MM.1S (cell line): ENCODE measurements at regions not wholly inside any gene's neighbourhood (a gene's known extent, or its start where the extent isn't known, plus 50 kb on each side); places are given as distances from the start of the nearest gene placed in this dataset.

Experiments used
- DNase-seq: peaks from one replicate; pipeline ENCODE4 v3.0.0-alpha.2; 2015
- H2AFZ ChIP-seq: fragments of 300-600 bp; sonication (generic); 2 replicates; pipeline ENCODE4 v1.6.0; 2016; ENCODE audit warnings: antibody characterized with exemption, low read length
- H3F3A ChIP-seq: fragments of 300-600 bp; sonication (generic); 2 replicates; pipeline ENCODE4 v1.6.1; 2016; ENCODE audit warnings: mild to moderate bottlenecking, antibody characterized with exemption, low read length, moderate library complexity, mixed read lengths; ENCODE audit not compliant: insufficient read depth
- H3K27ac ChIP-seq: fragments of 300-600 bp; sonication (generic); 2 replicates; pipeline ENCODE4 v1.5.1; 2016; ENCODE audit warnings: mild to moderate bottlenecking, low read length
- H3K27me3 ChIP-seq: fragments of 300-600 bp; sonication (generic); replicated peaks from 2 replicates; pipeline ENCODE4 v1.6.0; 2016; ENCODE audit warnings: low read length; ENCODE audit not compliant: insufficient read depth
- H3K36me3 ChIP-seq: fragments of 300-600 bp; sonication (generic); replicated peaks from 2 replicates; pipeline ENCODE4 v1.6.1; 2016; ENCODE audit warnings: mild to moderate bottlenecking, low read length, mixed read lengths; ENCODE audit not compliant: insufficient read depth
- H3K4me1 ChIP-seq: fragments of 300-600 bp; sonication (generic); 2 replicates; pipeline ENCODE4 v1.6.1; 2016; ENCODE audit warnings: low read length, mixed read lengths
- H3K4me2 ChIP-seq: fragments of 300-600 bp; sonication (generic); 2 replicates; pipeline ENCODE4 v1.6.0; 2016; ENCODE audit warnings: low read depth, low read length
- H3K4me3 ChIP-seq: fragments of 300-600 bp; sonication (generic); 2 replicates; pipeline ENCODE4 v1.5.1; 2016; ENCODE audit warnings: low read length, mixed read lengths
- H3K79me2 ChIP-seq: fragments of 300-600 bp; sonication (generic); 2 replicates; pipeline ENCODE4 v1.6.1; 2016; ENCODE audit warnings: mixed run types, low read length, mixed read lengths
- H3K9ac ChIP-seq: fragments of 300-600 bp; sonication (generic); 2 replicates; pipeline ENCODE4 v1.6.1; 2016; ENCODE audit warnings: low read length, mixed read lengths
- H3K9me2 ChIP-seq: fragments of 300-600 bp; sonication (generic); replicated peaks from 2 replicates; pipeline ENCODE4 v1.6.1; 2016; ENCODE audit warnings: mild to moderate bottlenecking, low read length, mixed read lengths; ENCODE audit not compliant: insufficient read depth
- H3K9me3 ChIP-seq: fragments of 300-600 bp; sonication (generic); replicated peaks from 2 replicates; pipeline ENCODE4 v1.6.1; 2016; ENCODE audit warnings: mild to moderate bottlenecking, low read length, mixed read lengths; ENCODE audit not compliant: insufficient read depth
- H4K20me1 ChIP-seq: fragments of 300-600 bp; sonication (generic); 2 replicates; pipeline ENCODE4 v1.6.1; 2016; ENCODE audit warnings: mild to moderate bottlenecking, low read length, moderate library complexity, mixed read lengths; ENCODE audit not compliant: insufficient read depth
- CTCF ChIP-seq: fragments of 300-600 bp; sonication (generic); IDR thresholded peaks from 2 replicates; pipeline ENCODE4 v1.5.1; 2016; ENCODE audit warnings: antibody characterized with exemption, low read length, mixed read lengths
- EZH2 ChIP-seq: fragments of 300-600 bp; sonication (generic); optimal IDR thresholded peaks from 2 replicates; pipeline ENCODE3; 2017; ENCODE audit warnings: low read depth, mild to moderate bottlenecking, antibody characterized with exemption, low read length, mixed read lengths
- EZH2phosphoT487 ChIP-seq: fragments of 300-600 bp; sonication (generic); IDR thresholded peaks from 2 replicates; pipeline ENCODE4 v1.6.1; 2018; ENCODE audit warnings: antibody characterized with exemption, low read length

GRCh38 chr3:176740906-176741663 lies 456.2 kb downstream of the TBL1XR1 start:
- Histone ChIP-seq H3K9ac (no peak overlapping the region), H3K27me3 (no peaks in the 10 kb centered on the region), H3K9me2 (no peaks in the 10 kb centered on the region), H3K36me3 (no peaks in the 10 kb centered on the region), H3F3A (no peaks in the 10 kb centered on the region), H3K9me3 (no peaks in the 10 kb centered on the region), H4K20me1 (no peaks in the 10 kb centered on the region), H2AFZ (no peak overlapping the region), H3K27ac (no peak overlapping the region), H3K79me2 (no peaks in the 10 kb centered on the region), H3K4me3 (no peak overlapping the region), H3K4me1 (no peaks in the 10 kb centered on the region), H3K4me2 (no peak overlapping the region)
- DNase-seq, result no peak
- TF ChIP-seq EZH2 (no peak), EZH2phosphoT487 (no peak), CTCF (no peak)

GRCh38 chr3:176739159-176739558 lies 458.1 kb downstream of the TBL1XR1 start:
- TF ChIP-seq EZH2 (no peak), CTCF (no peak), EZH2phosphoT487 (no peak)
- no peaks in the 10 kb centered on the region for H3K9me3 ChIP-seq
- H3K4me2 ChIP-seq, result no peak overlapping the region
- H3K4me3 ChIP-seq, result no peak overlapping the region
- DNase-seq, result no peak
- no peaks in the 10 kb centered on the region for H3K79me2 ChIP-seq
- no peaks in the 10 kb centered on the region for H3K4me1 ChIP-seq
- no peaks in the 10 kb centered on the region for H3F3A ChIP-seq
- H3K36me3 ChIP-seq, result no peaks in the 10 kb centered on the region
- H3K9ac ChIP-seq, result no peak overlapping the region
- H3K27ac ChIP-seq, result no peak overlapping the region
- H4K20me1 ChIP-seq, result no peaks in the 10 kb centered on the region
- no peaks in the 10 kb centered on the region for H3K9me2 ChIP-seq
- H2AFZ ChIP-seq, result no peak overlapping the region
- no peaks in the 10 kb centered on the region for H3K27me3 ChIP-seq

GRCh38 chr3:176737480-176738110 lies 459.7 kb downstream of the TBL1XR1 start:
- Histone ChIP-seq H3K27me3 (no peaks in the 10 kb centered on the region), H3K36me3 (no peaks in the 10 kb centered on the region), H4K20me1 (no peaks in the 10 kb centered on the region), H3K27ac (no peak overlapping the region), H3K9me3 (no peaks in the 10 kb centered on the region), H3K4me1 (no peaks in the 10 kb centered on the region), H3K9me2 (no peaks in the 10 kb centered on the region), H3K4me2 (no peak overlapping the region), H3K9ac (no peak overlapping the region), H3K79me2 (no peaks in the 10 kb centered on the region), H3K4me3 (no peak overlapping the region), H2AFZ (no peak overlapping the region), H3F3A (no peaks in the 10 kb centered on the region)
- no peak for DNase-seq
- TF ChIP-seq EZH2phosphoT487 (no peak), EZH2 (no peak), CTCF (no peak)
